ENCODE measurements at regions not wholly inside any gene's neighbourhood (a gene's known extent, or its start where the extent isn't known, plus 50 kb on each side); places are given as distances from the start of the nearest gene placed in this dataset.
A peak's percentile ranks its signal among the peaks of the same experiment; 100 is the strongest.

- TF ChIP-seq, protein P1, sequence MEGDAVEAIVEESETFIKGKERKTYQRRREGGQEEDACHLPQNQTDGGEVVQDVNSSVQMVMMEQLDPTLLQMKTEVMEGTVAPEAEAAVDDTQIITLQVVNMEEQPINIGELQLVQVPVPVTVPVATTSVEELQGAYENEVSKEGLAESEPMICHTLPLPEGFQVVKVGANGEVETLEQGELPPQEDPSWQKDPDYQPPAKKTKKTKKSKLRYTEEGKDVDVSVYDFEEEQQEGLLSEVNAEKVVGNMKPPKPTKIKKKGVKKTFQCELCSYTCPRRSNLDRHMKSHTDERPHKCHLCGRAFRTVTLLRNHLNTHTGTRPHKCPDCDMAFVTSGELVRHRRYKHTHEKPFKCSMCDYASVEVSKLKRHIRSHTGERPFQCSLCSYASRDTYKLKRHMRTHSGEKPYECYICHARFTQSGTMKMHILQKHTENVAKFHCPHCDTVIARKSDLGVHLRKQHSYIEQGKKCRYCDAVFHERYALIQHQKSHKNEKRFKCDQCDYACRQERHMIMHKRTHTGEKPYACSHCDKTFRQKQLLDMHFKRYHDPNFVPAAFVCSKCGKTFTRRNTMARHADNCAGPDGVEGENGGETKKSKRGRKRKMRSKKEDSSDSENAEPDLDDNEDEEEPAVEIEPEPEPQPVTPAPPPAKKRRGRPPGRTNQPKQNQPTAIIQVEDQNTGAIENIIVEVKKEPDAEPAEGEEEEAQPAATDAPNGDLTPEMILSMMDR (conservative IDR thresholded peaks at IDR 0.05; ENCODE audit: control insufficient read depth, insufficient read depth, low read depth, low read length): no peak
- DNase-seq (ENCODE audit: low read depth): no peak
- no peak overlapping the region for H3K4me3 ChIP-seq (ENCODE audit: control insufficient read depth, low read depth, low read length)
Observed at GRCh38 chr12:58361056-58361455, 419.7 kb downstream of the ATP23 start.

- no peak overlapping the region for H3K4me3 ChIP-seq (ENCODE audit: control insufficient read depth, low read depth, low read length)
- peak; percentile 37 for DNase-seq (ENCODE audit: low read depth)
- TF ChIP-seq, protein P1 (conservative IDR thresholded peaks at IDR 0.05; ENCODE audit: control insufficient read depth, insufficient read depth, low read depth, low read length): no peak
Observed at GRCh38 chr12:58363971-58364370, 422.6 kb downstream of the ATP23 start.

GRCh38 chr12:58364389-58365086 is 423.2 kb downstream of the ATP23 start:
- peak; percentile 99 for DNase-seq (ENCODE audit: low read depth)
- no peak overlapping the region for H3K4me3 ChIP-seq (ENCODE audit: control insufficient read depth, low read depth, low read length)
- TF ChIP-seq, protein P1 (conservative IDR thresholded peaks at IDR 0.05; ENCODE audit: control insufficient read depth, insufficient read depth, low read depth, low read length): no peak

GRCh38 chr12:58365087-58365390 is 423.7 kb downstream of the ATP23 start:
- TF ChIP-seq, protein P1 (conservative IDR thresholded peaks at IDR 0.05; ENCODE audit: control insufficient read depth, insufficient read depth, low read depth, low read length): no peak
- DNase-seq (ENCODE audit: low read depth): no peak
- no peak overlapping the region for H3K4me3 ChIP-seq (ENCODE audit: control insufficient read depth, low read depth, low read length)

- no peak overlapping the region for H3K4me3 ChIP-seq (ENCODE audit: control insufficient read depth, low read depth, low read length)
- TF ChIP-seq, protein P1 (conservative IDR thresholded peaks at IDR 0.05; ENCODE audit: control insufficient read depth, insufficient read depth, low read depth, low read length): no peak
- peak; percentile 35 for DNase-seq (ENCODE audit: low read depth)
Observed at GRCh38 chr12:58367041-58367440, 425.7 kb downstream of the ATP23 start.

DNA sequence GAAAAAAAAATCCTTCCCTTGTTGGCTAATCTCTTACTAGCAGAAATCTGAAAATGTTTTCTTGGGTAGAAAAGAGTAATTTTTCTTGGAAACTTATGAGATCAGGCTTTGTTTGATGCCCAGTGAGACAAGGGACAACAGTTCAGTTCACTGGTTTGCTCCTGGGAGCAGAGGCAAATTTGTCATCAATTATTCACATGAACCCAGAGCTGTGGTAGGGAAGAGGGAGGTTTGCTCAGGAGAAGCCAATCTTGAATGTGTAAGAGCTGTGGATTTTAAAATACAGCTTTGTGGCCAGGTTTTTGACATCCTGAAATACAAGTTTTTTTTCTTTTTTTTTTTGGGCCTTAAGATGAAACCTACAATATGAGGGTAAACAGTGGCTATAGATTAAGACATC is 426.6 kb downstream of the ATP23 start:
- no peak overlapping the region for H3K4me3 ChIP-seq (ENCODE audit: control insufficient read depth, low read depth, low read length)
- TF ChIP-seq, protein P1 (conservative IDR thresholded peaks at IDR 0.05; ENCODE audit: control insufficient read depth, insufficient read depth, low read depth, low read length): no peak
- DNase-seq (ENCODE audit: low read depth): peak; percentile 40

DNA sequence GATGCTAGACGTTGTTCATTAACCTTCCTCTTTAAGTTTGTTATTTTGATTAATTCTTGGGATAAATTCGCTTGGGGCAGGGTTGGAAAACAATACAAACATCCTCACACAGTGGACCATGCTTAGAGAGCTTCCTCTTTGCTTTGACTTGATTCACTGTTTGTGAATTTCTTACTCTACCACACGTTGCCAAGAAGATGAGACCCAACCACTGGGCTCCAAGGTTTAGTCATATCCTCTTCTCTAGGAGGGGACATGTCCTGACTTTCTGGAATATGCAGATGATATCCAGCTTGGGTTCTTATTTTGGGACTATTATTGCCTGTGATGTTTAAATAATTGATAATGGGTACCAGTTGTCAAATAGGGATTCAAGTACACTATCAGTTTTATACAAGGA is 428.2 kb downstream of the ATP23 start:
- TF ChIP-seq, protein P1 (conservative IDR thresholded peaks at IDR 0.05; ENCODE audit: control insufficient read depth, insufficient read depth, low read depth, low read length): no peak
- H3K4me3 ChIP-seq (ENCODE audit: control insufficient read depth, low read depth, low read length): no peak overlapping the region
- peak; percentile 54 for DNase-seq (ENCODE audit: low read depth)

Measured in fibroblast of mammary gland (primary cell).